ENCODE measurements at regions not wholly inside any gene's neighbourhood (a gene's known extent, or its start where the extent isn't known, plus 50 kb on each side); places are given as distances from the start of the nearest gene placed in this dataset.

GRCh38 chr2:57891086-57891712, 155.4 kb upstream of the VRK2 start:
- no peak for DNase-seq
- Histone ChIP-seq H3K36me3 (no peaks in the 10 kb centered on the region), H3K4me3 (no peak overlapping the region), H3K27ac (no peak overlapping the region), H3K4me1 (no peaks in the 10 kb centered on the region), H3K27me3 (no peaks in the 10 kb centered on the region), H3K9me3 (no peaks in the 10 kb centered on the region)
- TF ChIP-seq CTCF (IDR thresholded peaks at IDR 0.05), result no peak
- TF ChIP-seq POLR2A (IDR thresholded peaks at IDR 0.05), result no peak

GRCh38 chr2:57892920-57893319, 153.7 kb upstream of the VRK2 start:
- DNase-seq, result no peak
- H3K36me3 ChIP-seq, result no peaks in the 10 kb centered on the region
- no peaks in the 10 kb centered on the region for H3K9me3 ChIP-seq
- H3K27me3 ChIP-seq, result no peaks in the 10 kb centered on the region
- no peak for TF ChIP-seq POLR2A (IDR thresholded peaks at IDR 0.05)
- TF ChIP-seq CTCF (IDR thresholded peaks at IDR 0.05), result no peak
- no peaks in the 10 kb centered on the region for H3K4me1 ChIP-seq
- no peak overlapping the region for H3K27ac ChIP-seq
- H3K4me3 ChIP-seq, result no peak overlapping the region

GRCh38 chr2:57893347-57893746, 153.3 kb upstream of the VRK2 start:
- Histone ChIP-seq H3K4me3 (no peak overlapping the region), H3K27ac (no peak overlapping the region), H3K36me3 (no peaks in the 10 kb centered on the region), H3K9me3 (no peaks in the 10 kb centered on the region), H3K27me3 (no peaks in the 10 kb centered on the region), H3K4me1 (no peaks in the 10 kb centered on the region)
- DNase-seq, result no peak
- TF ChIP-seq POLR2A (IDR thresholded peaks at IDR 0.05) (no peak), CTCF (IDR thresholded peaks at IDR 0.05) (no peak)

GRCh38 chr2:57893786-57894185, 152.8 kb upstream of the VRK2 start:
- DNase-seq, result no peak
- Histone ChIP-seq H3K27ac (no peak overlapping the region), H3K4me3 (no peak overlapping the region), H3K9me3 (no peaks in the 10 kb centered on the region), H3K4me1 (no peaks in the 10 kb centered on the region), H3K36me3 (no peaks in the 10 kb centered on the region), H3K27me3 (no peaks in the 10 kb centered on the region)
- TF ChIP-seq CTCF (IDR thresholded peaks at IDR 0.05) (no peak), POLR2A (IDR thresholded peaks at IDR 0.05) (no peak)

- Histone ChIP-seq H3K36me3 (no peaks in the 10 kb centered on the region), H3K27ac (no peak overlapping the region), H3K4me3 (no peak overlapping the region), H3K9me3 (no peaks in the 10 kb centered on the region), H3K4me1 (no peaks in the 10 kb centered on the region), H3K27me3 (no peaks in the 10 kb centered on the region)
- TF ChIP-seq POLR2A (IDR thresholded peaks at IDR 0.05) (no peak), CTCF (IDR thresholded peaks at IDR 0.05) (no peak)
- no peak for DNase-seq
Measured at GRCh38 chr2:57894381-57894780, 152.2 kb upstream of the VRK2 start.

- H3K4me1 ChIP-seq, result no peaks in the 10 kb centered on the region
- H3K27ac ChIP-seq, result no peak overlapping the region
- no peaks in the 10 kb centered on the region for H3K36me3 ChIP-seq
- no peak for DNase-seq
- H3K4me3 ChIP-seq, result no peak overlapping the region
- H3K27me3 ChIP-seq, result no peaks in the 10 kb centered on the region
- TF ChIP-seq POLR2A (IDR thresholded peaks at IDR 0.05) (no peak), CTCF (IDR thresholded peaks at IDR 0.05) (no peak)
- no peaks in the 10 kb centered on the region for H3K9me3 ChIP-seq
Measured at GRCh38 chr2:57897920-57898319, 148.7 kb upstream of the VRK2 start.
